ENCODE measurements at regions not wholly inside any gene's neighbourhood (a gene's known extent, or its start where the extent isn't known, plus 50 kb on each side); places are given as distances from the start of the nearest gene placed in this dataset.

DNA sequence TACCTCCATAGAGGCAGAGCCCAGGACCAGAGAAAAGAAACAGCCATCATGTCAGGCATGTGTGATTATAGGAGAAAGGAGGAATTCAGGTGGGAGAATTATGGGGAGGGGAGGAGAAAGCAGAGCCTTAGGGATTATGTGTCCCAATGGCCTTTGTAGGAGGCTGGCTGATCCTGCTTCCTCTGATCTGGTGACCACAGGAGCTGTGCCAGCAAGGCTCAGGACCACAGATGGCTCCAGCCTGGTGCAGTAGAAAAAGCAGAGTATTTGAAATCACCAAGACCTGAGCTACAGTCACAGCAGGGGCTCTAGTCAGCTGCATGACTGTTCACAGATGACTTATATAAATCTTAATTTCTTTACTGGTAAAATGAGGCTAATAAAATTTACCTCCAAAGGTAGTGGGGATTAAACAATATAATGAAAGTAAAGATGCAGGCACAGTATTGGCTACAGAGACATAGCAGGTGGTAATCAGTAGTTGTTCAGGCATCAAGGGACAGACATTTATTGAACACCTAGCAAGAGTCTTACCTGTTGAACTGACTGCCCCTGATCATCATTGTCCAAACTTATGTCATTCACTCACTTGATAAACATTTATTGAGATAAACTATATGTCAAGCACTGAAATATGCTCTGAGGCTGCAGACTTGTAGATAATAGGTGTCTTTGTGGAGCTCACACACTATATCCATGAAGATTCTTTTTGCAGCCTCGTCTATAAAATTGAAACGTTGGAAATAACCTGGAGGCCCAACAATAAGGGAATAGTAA is 121.3 kb downstream of the MYCN start:
- no peaks in the 10 kb centered on the region for H3K36me3 ChIP-seq (ENCODE audit: control insufficient read depth in 5 of 5, insufficient read depth in 5 of 5, low read length in 5 of 5)
- H3K9me3 ChIP-seq (ENCODE audit: control insufficient read depth in 5 of 5, low read length in 5 of 5): peaks cover 0 to 10% (median 7%) of the 10 kb centered on the region in 5 donors
- H3K4me3 ChIP-seq (ENCODE audit: low read depth in 1 of 5, low read length in 5 of 5): no peak overlapping the region
- no peaks in the 10 kb centered on the region for H3K4me1 ChIP-seq (ENCODE audit: control insufficient read depth in 5 of 5, insufficient read depth in 5 of 5, low read length in 5 of 5)
- peaks cover 0 to 3% (median 0%) of the 10 kb centered on the region in 5 donors for H3K27me3 ChIP-seq (ENCODE audit: control insufficient read depth in 5 of 5, insufficient read depth in 4 of 5, low read length in 5 of 5)
- H3K9ac ChIP-seq (ENCODE audit: low read length in 5 of 5): no peak overlapping the region
- no peak overlapping the region for H3K27ac ChIP-seq (ENCODE audit: low read depth, low read length)

DNA sequence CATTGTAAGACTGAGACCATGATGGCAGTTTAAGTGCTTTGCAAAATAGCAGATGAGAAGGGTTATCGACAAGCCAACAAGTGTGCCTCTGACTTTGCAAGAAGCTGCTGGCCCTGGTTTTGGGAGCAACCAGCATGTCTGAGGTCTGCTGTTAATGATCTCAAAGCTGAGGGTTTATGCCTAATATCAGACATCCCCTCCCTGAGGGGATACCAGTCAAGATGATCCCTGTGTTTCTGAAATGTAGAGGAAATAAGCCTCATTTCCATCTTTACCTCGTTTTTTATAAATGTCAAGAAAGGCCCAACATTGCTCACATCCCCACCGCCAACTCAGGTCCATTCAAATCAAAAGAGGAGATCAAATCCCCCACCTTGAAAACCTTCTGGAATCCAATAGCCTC is 120.6 kb downstream of the MYCN start:
- Histone ChIP-seq H3K27ac (ENCODE audit: low read depth, low read length) (no peak overlapping the region), H3K27me3 (ENCODE audit: control insufficient read depth in 5 of 5, insufficient read depth in 4 of 5, low read length in 5 of 5) (peaks cover 0 to 3% (median 0%) of the 10 kb centered on the region in 5 donors), H3K4me3 (ENCODE audit: low read depth in 1 of 5, low read length in 5 of 5) (no peak overlapping the region), H3K4me1 (ENCODE audit: control insufficient read depth in 5 of 5, insufficient read depth in 5 of 5, low read length in 5 of 5) (peaks cover 0 to 4% (median under 1%) of the 10 kb centered on the region in 5 donors), H3K36me3 (ENCODE audit: control insufficient read depth in 5 of 5, insufficient read depth in 5 of 5, low read length in 5 of 5) (no peaks in the 10 kb centered on the region), H3K9ac (ENCODE audit: low read length in 5 of 5) (no peak overlapping the region), H3K9me3 (ENCODE audit: control insufficient read depth in 5 of 5, low read length in 5 of 5) (peaks cover 0 to 10% (median 7%) of the 10 kb centered on the region in 5 donors)

DNA sequence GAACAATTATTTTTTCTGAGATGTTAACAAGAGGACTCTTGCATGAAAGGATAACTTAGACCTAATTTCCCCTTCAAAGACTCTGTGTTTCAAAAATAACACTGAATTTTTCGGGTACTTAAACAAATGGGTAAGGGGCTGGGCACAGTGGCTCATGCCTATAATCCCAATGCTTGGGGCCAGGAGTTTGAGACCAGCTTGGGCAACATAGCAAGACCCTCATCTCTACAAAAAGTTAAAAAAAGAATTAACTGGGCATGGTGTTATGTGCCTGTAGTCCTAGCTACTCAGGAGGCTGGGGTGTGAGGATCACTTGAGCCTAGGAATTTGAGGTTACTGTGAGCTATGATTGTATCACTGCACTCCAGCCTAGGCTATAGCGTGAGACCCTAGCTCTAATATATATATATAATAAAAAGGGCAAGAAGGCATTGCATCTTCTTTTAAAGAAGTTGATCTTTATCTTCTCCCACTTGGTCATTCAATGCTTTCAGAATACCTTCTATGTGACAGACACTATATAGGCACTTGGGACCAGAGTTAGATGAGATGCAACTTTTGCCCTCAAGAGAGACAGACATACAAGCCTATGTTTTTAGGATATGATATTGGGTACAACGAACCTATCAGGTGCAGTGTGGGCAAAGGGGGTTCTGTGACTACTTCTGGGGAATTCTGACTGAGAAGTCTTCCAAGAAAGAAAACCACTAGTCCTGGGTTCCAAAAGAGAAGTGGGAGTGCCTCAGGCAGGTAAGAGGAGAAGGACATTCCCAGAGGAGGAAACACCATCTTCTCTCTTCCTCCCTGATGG is 120.0 kb downstream of the MYCN start:
- Histone ChIP-seq H3K4me1 (ENCODE audit: control insufficient read depth in 5 of 5, insufficient read depth in 5 of 5, low read length in 5 of 5) (peaks cover 0 to 6% (median 4%) of the 10 kb centered on the region in 5 donors), H3K9ac (ENCODE audit: low read length in 5 of 5) (no peak overlapping the region), H3K4me3 (ENCODE audit: low read depth in 1 of 5, low read length in 5 of 5) (no peak overlapping the region), H3K9me3 (ENCODE audit: control insufficient read depth in 5 of 5, low read length in 5 of 5) (peaks cover 0 to 10% (median 7%) of the 10 kb centered on the region in 5 donors), H3K36me3 (ENCODE audit: control insufficient read depth in 5 of 5, insufficient read depth in 5 of 5, low read length in 5 of 5) (no peaks in the 10 kb centered on the region), H3K27me3 (ENCODE audit: control insufficient read depth in 5 of 5, insufficient read depth in 4 of 5, low read length in 5 of 5) (peaks cover 0 to 3% (median 0%) of the 10 kb centered on the region in 5 donors), H3K27ac (ENCODE audit: low read depth, low read length) (no peak overlapping the region)

DNA sequence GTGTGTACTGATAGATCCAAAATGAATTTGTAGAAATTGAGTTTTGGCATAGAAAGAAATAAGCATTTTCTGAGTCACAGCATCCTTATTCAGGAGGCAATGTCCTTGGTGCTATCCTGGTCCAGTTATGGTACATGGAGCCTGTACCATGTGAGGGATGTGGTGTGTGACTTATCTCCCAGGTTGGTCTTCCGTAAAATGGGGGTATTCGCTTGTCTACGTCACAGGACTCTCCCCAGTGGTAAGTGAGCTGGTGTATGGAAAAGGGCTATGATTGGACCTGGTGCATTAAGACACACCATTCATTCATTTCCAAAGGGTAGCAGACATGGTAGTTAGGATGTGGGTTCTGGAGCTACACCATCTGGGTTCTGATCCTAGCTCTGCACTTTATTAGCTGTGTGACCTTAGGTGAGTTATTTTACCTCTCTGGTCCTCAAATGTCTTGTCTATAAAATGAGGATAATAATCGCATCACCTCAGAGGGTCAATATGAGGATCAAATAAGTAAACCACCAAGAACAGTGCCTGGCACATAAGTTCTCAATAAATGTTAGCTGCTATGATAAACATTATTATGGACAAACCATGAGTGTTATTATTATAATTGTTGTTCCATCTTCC is 119.2 kb downstream of the MYCN start:
- no peak overlapping the region for H3K27ac ChIP-seq (ENCODE audit: low read depth, low read length)
- H3K4me3 ChIP-seq (ENCODE audit: low read depth in 1 of 5, low read length in 5 of 5): no peak overlapping the region
- H3K27me3 ChIP-seq (ENCODE audit: control insufficient read depth in 5 of 5, insufficient read depth in 4 of 5, low read length in 5 of 5): peaks cover 0 to 3% (median 0%) of the 10 kb centered on the region in 5 donors
- peaks cover 0 to 6% (median 4%) of the 10 kb centered on the region in 5 donors for H3K4me1 ChIP-seq (ENCODE audit: control insufficient read depth in 5 of 5, insufficient read depth in 5 of 5, low read length in 5 of 5)
- no peak overlapping the region for H3K9ac ChIP-seq (ENCODE audit: low read length in 5 of 5)
- H3K36me3 ChIP-seq (ENCODE audit: control insufficient read depth in 5 of 5, insufficient read depth in 5 of 5, low read length in 5 of 5): no peaks in the 10 kb centered on the region
- H3K9me3 ChIP-seq (ENCODE audit: control insufficient read depth in 5 of 5, low read length in 5 of 5): peaks cover 0 to 10% (median 7%) of the 10 kb centered on the region in 5 donors

DNA sequence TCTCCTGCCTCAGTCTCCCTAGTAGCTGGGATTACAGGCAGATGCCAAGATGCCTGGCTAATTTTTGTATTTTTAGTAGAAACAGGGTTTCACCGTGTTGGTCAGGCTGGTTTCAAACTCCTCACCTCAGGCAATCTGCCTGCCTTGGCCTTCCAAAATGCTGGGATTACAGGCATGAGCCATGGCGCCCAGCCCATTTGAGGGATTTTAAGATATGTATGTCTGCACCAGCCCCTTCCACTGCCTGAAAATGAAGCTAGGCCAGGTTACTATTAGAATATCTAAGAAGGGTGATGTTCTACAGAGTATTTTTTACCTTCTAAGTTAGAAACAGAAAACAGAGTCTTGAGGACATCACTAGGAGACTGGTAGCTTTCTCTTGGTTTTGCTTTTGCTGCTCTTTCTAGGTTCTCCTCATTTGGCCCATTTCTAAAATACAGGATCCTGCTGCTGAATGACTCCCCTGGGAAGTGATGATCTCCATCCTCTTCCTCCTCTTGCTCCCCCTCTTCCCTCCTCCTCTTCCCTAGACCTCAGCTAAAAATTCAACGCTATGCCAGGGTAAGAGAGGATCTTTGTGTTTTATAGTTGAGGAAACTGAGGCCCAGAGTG is 118.5 kb downstream of the MYCN start:
- H3K36me3 ChIP-seq (ENCODE audit: control insufficient read depth in 5 of 5, insufficient read depth in 5 of 5, low read length in 5 of 5): no peaks in the 10 kb centered on the region
- H3K4me1 ChIP-seq (ENCODE audit: control insufficient read depth in 5 of 5, insufficient read depth in 5 of 5, low read length in 5 of 5): peaks cover 0 to 6% (median 4%) of the 10 kb centered on the region in 5 donors
- peaks cover 0 to 10% (median 6%) of the 10 kb centered on the region in 5 donors for H3K9me3 ChIP-seq (ENCODE audit: control insufficient read depth in 5 of 5, low read length in 5 of 5)
- H3K27ac ChIP-seq (ENCODE audit: low read depth, low read length): no peak overlapping the region
- no peak overlapping the region for H3K9ac ChIP-seq (ENCODE audit: low read length in 5 of 5)
- H3K27me3 ChIP-seq (ENCODE audit: control insufficient read depth in 5 of 5, insufficient read depth in 4 of 5, low read length in 5 of 5): peaks cover 0 to 3% (median 0%) of the 10 kb centered on the region in 5 donors
- no peak overlapping the region for H3K4me3 ChIP-seq (ENCODE audit: low read depth in 1 of 5, low read length in 5 of 5)

DNA sequence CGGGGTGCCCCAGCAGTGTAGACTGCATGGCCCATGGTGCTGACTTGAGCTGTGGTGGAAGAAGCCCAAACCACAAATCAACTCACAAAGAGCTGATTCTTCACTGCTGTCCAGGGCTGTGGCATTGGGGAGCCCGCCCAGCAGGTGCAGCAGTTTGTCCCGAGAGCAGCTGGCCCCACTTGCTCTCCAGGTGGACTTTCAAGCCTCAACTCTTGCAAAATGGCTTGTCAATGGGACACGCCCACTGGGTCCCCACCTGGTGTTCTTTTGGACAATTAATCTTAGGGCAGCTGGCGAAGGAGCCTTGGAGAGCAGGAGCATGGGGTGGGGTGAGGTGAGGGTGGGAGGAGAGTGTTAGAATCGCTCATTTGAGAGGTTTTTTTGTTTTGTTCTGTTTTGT is 117.9 kb downstream of the MYCN start:
- H3K27ac ChIP-seq (ENCODE audit: low read depth, low read length): no peak overlapping the region
- H3K36me3 ChIP-seq (ENCODE audit: control insufficient read depth in 5 of 5, insufficient read depth in 5 of 5, low read length in 5 of 5): no peaks in the 10 kb centered on the region
- peaks cover 0 to 5% (median 4%) of the 10 kb centered on the region in 5 donors for H3K9me3 ChIP-seq (ENCODE audit: control insufficient read depth in 5 of 5, low read length in 5 of 5)
- no peak overlapping the region for H3K4me3 ChIP-seq (ENCODE audit: low read depth in 1 of 5, low read length in 5 of 5)
- H3K9ac ChIP-seq (ENCODE audit: low read length in 5 of 5): no peak overlapping the region
- H3K4me1 ChIP-seq (ENCODE audit: control insufficient read depth in 5 of 5, insufficient read depth in 5 of 5, low read length in 5 of 5): peaks cover 0 to 6% (median 4%) of the 10 kb centered on the region in 5 donors
- peaks cover 0 to 3% (median 0%) of the 10 kb centered on the region in 5 donors for H3K27me3 ChIP-seq (ENCODE audit: control insufficient read depth in 5 of 5, insufficient read depth in 4 of 5, low read length in 5 of 5)

DNA sequence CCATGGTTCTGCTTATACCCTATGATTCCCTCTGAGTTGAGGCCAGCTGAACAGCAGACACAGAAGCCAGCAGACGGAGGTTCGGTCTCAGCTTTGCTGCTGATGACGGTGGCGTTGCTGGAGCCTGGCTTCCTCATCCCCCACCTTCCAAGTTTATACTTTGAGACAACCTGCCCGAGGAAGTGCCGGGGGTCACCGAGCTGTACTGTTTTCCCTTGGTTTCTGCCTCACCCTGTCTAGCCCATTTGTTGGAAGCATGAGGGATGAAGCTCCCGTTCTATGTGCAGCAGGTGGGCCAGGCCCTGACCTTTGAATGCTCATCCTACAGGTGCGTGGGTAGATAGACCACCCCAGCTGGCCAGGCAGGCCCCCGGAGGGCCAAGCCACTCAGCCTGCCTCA is 117.3 kb downstream of the MYCN start:
- H3K4me1 ChIP-seq (ENCODE audit: control insufficient read depth in 5 of 5, insufficient read depth in 5 of 5, low read length in 5 of 5): peaks cover 0 to 6% (median 4%) of the 10 kb centered on the region in 5 donors
- no peak overlapping the region for H3K4me3 ChIP-seq (ENCODE audit: low read depth in 1 of 5, low read length in 5 of 5)

DNA sequence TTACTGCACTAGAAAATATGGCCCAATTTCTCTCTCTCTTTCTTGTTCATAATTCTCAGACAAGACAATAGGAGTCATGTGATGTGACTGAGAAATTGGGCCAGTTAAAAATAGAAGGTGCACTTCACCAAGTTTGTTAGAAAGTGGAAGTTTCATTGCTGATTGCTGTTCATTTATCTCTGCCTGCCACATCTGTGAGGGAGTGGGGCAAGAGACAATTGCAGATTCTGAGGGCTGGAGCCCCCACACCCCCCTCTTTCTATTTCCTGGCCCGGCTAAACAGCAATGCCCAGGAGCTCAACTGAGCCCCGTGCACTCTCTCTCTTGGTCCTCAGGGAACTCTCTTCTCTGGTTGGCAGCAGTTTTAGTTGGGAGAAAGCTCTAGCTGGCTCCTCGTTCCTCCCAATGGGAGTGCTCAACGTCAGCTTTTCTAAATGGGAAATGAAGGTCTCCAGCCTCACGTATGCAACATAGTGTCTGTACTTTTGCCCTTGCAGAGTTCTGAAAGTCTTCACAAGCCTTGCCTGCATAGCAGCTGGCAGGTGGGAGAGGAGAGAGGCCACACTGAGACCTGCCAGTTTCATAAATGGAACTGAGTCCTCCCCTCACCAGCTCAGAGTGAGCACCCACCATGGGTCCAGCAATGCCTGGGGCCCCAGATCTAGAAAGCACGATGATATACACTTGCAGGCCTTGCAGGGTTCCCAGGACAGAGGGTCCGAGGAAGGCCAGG is 115.7 kb downstream of the MYCN start:
- no peak overlapping the region for H3K4me3 ChIP-seq (ENCODE audit: low read depth in 1 of 5, low read length in 5 of 5)
- peaks cover 0 to 6% (median 0%) of the 10 kb centered on the region in 5 donors for H3K9me3 ChIP-seq (ENCODE audit: control insufficient read depth in 5 of 5, low read length in 5 of 5)
- H3K9ac ChIP-seq (ENCODE audit: low read length in 5 of 5): no peak overlapping the region
- peaks cover 0 to 3% (median 2%) of the 10 kb centered on the region in 5 donors for H3K27me3 ChIP-seq (ENCODE audit: control insufficient read depth in 5 of 5, insufficient read depth in 4 of 5, low read length in 5 of 5)
- H3K27ac ChIP-seq (ENCODE audit: low read depth, low read length): no peak overlapping the region
- H3K4me1 ChIP-seq (ENCODE audit: control insufficient read depth in 5 of 5, insufficient read depth in 5 of 5, low read length in 5 of 5): peaks cover 0 to 6% (median 4%) of the 10 kb centered on the region in 5 donors
- H3K36me3 ChIP-seq (ENCODE audit: control insufficient read depth in 5 of 5, insufficient read depth in 5 of 5, low read length in 5 of 5): no peaks in the 10 kb centered on the region

More for the DNA sequence above, 117.3 kb downstream of the MYCN start:
- Histone ChIP-seq H3K9me3 (ENCODE audit: control insufficient read depth in 5 of 5, low read length in 5 of 5) (no peaks in the 10 kb centered on the region), H3K27me3 (ENCODE audit: control insufficient read depth in 5 of 5, insufficient read depth in 4 of 5, low read length in 5 of 5) (peaks cover 0 to 3% (median 0%) of the 10 kb centered on the region in 5 donors), H3K27ac (ENCODE audit: low read depth, low read length) (no peak overlapping the region), H3K36me3 (ENCODE audit: control insufficient read depth in 5 of 5, insufficient read depth in 5 of 5, low read length in 5 of 5) (no peaks in the 10 kb centered on the region), H3K9ac (ENCODE audit: low read length in 5 of 5) (no peak overlapping the region)
